Right cardiac atrium (tissue), 5 donors: ENCODE measurements at regions not wholly inside any gene's neighbourhood (a gene's known extent, or its start where the extent isn't known, plus 50 kb on each side); places are given as distances from the start of the nearest gene placed in this dataset.
"Not testable (repeated sequence)": the region's sequence is repeated elsewhere in the genome, so short reads cannot be mapped to it uniquely, and the experiment has no call there.

Experiments
- ATAC-seq, 2 donors: fragments of 200-7000 bp; cut with Tn5 transposase; one replicate each; pipeline versions ENCODE4 v1.8.0 to v1.9.1; 2020; ENCODE audit warnings: moderate library complexity in 2 of 2, mild to moderate bottlenecking in 1 of 2
- DNase-seq, 3 donors: peaks; one replicate each; pipeline ENCODE4 v3.0.0-alpha.2; 2020
- H3K27ac ChIP-seq: one replicate; pipeline ENCODE4 v1.5.1; 2013; ENCODE audit warnings: mild to moderate bottlenecking, low read length, control low read depth, moderate library complexity
- H3K27me3 ChIP-seq: one replicate; pipeline ENCODE4 v1.6.1; 2013; ENCODE audit not compliant: control insufficient read depth, insufficient read depth
- H3K4me1 ChIP-seq: one replicate; pipeline ENCODE4 v1.6.1; 2013; ENCODE audit warnings: low read length; ENCODE audit not compliant: control insufficient read depth, insufficient read depth
- H3K4me3 ChIP-seq: one replicate; pipeline ENCODE4 v1.5.1; 2013; ENCODE audit warnings: low read length, control low read depth
- H3K9me3 ChIP-seq: one replicate; pipeline ENCODE4 v1.6.1; 2013; ENCODE audit warnings: low read length; ENCODE audit not compliant: control insufficient read depth
- WGBS: extraction: QIAGEN DNeasy Blood & Tissue Kit; methylation state at CpG from one replicate; pipeline ENCODE4 v1.1.7; 2013; 5-methylcytosine and 5-hydroxymethylcytosine counted together
- intact Hi-C, 4 donors: fragments of 100-400 bp; cut with DNase I; formaldehyde crosslinking; loops; one replicate each; pipeline versions ENCODE4 v1.11.0 to v1.14.0; 2022 to 2023
- donor health status: healthy with polysubstance abuse.
- donor health status: DM: no; HTN: yes; CAD: no.
- donor health status: DM: no; HTN: no; CAD: no.
- donor health status: DM: no; HTN: yes; CAD: no; lungs with severe emphysema.
- donor health status: DM: yes; HTN: yes; CAD: no.

DNA sequence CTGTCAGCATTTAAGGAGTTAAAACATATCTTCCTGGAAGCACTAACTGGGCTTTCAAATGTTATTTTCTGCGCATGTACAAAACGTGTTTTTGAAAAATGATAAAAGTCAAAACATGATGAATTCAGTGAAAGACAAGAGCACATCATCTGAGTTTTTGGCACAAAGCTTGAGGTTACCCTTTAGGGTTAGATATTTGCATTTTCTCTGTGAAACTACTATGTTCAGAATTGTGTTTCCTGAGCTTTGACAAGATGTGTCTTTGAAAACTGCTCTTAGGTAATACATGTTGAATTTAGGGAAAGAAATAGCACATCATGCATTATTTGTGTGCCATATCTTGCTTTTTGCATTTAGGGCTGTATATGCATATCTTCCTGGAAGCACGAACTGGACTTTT is 79.0 kb downstream of the ASCL4 start:
- intact Hi-C loops = no loop called here
- H3K4me1 ChIP-seq = no peaks in the 10 kb centered on the region
- no peak overlapping the region for H3K27ac ChIP-seq
- no peaks in the 10 kb centered on the region for H3K9me3 ChIP-seq
- no peaks in the 10 kb centered on the region for H3K27me3 ChIP-seq
- no peak overlapping the region for H3K4me3 ChIP-seq
- no peak for ATAC-seq
- no peak for DNase-seq
- WGBS = 33% methylated on average over 3 of the region's 3 CpGs

DNA sequence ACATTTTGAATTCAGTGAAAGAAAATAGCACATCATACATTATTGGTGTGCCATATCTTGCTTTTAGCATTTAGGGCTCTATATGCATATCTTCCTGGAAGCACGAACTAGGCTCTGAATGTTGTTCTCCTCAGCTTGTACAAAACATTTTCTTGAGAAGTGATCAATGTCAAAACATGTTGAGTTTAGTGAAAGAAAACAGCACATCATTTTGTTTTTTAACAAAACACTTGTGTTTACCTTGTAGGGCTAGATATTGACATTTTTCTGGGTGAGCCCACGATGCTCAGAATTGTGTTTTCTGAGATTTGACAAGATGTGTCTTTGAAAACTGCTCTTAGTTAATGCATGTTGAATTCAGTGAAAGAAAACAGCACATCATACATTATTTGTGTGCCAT is 81.0 kb downstream of the ASCL4 start:
- 70% methylated on average over 2 of the region's 2 CpGs for WGBS
- Histone ChIP-seq H3K27me3 (no peaks in the 10 kb centered on the region), H3K4me1 (no peaks in the 10 kb centered on the region), H3K9me3 (no peaks in the 10 kb centered on the region), H3K4me3 (no peak overlapping the region), H3K27ac (no peak overlapping the region)
- intact Hi-C loops = no loop called here
- ATAC-seq (no peak), DNase-seq (no peak)

DNA sequence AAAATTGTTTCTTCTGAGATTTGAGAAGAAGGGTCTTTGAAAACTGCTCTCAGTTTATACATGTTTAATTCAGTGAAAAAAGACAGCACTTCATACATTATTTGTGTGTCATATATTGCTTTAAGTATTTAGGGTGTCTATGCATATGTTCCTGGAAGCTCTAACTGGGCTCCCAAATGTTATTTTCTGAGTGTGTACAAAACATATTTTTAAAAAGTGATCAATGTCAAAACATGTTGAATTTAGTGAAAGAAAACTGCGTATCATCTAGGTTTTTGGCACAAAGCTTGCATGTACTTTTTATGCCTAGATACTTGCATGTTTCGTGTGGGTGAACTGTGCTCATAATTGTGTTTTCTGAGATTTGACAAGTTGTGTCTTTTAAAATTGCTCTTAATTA is 81.6 kb downstream of the ASCL4 start:
- H3K27me3 ChIP-seq = no peaks in the 10 kb centered on the region
- intact Hi-C loops = no loop called here
- no peak overlapping the region for H3K27ac ChIP-seq
- no peak overlapping the region for H3K4me3 ChIP-seq
- ATAC-seq (no peak), DNase-seq (no peak)
- WGBS = 40% methylated on average over 2 of the region's 2 CpGs
- no peaks in the 10 kb centered on the region for H3K4me1 ChIP-seq
- H3K9me3 ChIP-seq = no peaks in the 10 kb centered on the region

DNA sequence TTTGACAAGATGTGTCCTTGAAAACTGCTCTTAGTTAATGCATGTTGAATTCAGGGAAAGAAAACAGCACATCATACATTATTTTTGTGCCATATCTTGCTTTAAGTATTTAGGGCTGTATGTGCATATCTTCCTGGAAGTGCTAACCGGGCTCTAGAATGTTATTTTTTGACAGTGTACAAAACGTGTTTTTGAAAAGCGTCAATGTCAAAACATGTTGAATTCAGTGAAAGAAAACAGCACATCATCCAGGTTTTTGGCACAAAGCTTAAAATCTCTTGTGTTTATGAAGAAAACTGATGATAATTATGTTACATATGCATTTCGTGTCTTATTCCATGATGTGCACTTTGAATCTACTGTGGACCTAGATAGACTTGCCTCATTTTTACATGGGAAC is 82.7 kb downstream of the ASCL4 start:
- no peaks in the 10 kb centered on the region for H3K27me3 ChIP-seq
- intact Hi-C loops = no loop called here

DNA sequence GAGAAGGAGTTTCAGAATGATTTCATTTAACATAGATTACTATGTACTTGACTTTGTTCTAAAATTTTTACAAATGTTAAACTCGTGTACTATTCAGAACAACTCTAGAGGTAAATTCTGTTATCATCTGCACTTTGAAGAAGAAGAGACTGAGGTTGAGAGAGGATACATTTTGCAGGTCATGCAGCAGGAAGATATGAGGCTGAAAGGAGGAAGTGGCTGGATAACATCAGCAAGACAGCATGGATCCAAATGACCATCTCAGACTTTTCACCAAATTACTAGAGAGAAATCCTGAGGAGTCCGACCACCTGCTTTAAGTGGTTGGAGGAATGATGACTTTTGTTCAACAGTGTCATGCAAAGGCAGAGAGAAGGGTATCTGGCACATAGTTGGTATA is 84.9 kb downstream of the ASCL4 start:
- no peaks in the 10 kb centered on the region for H3K27me3 ChIP-seq
- H3K9me3 ChIP-seq = no peaks in the 10 kb centered on the region
- WGBS = 44% methylated on average over 2 of the region's 2 CpGs
- DNase-seq (no peak), ATAC-seq (no peak)
- no peaks in the 10 kb centered on the region for H3K4me1 ChIP-seq
- intact Hi-C loops = no loop called here
- H3K4me3 ChIP-seq = no peak overlapping the region
- H3K27ac ChIP-seq = no peak overlapping the region

More for the DNA sequence above, 82.7 kb downstream of the ASCL4 start:
- H3K4me1 ChIP-seq = no peaks in the 10 kb centered on the region
- no peak for ATAC-seq
- no peaks in the 10 kb centered on the region for H3K9me3 ChIP-seq
- H3K27ac ChIP-seq = no peak overlapping the region
- H3K4me3 ChIP-seq = no peak overlapping the region
- DNase-seq = no peak
- 63% methylated on average over 4 of the region's 4 CpGs for WGBS

GRCh38 chr12:107864235-107864634 is 89.7 kb downstream of the ASCL4 start:
- 22% methylated on average over 33 of the region's 33 CpGs for WGBS
- DNase-seq = peak in 1 of 3 donors; percentile 63
- no peak overlapping the region for H3K27ac ChIP-seq

DNA sequence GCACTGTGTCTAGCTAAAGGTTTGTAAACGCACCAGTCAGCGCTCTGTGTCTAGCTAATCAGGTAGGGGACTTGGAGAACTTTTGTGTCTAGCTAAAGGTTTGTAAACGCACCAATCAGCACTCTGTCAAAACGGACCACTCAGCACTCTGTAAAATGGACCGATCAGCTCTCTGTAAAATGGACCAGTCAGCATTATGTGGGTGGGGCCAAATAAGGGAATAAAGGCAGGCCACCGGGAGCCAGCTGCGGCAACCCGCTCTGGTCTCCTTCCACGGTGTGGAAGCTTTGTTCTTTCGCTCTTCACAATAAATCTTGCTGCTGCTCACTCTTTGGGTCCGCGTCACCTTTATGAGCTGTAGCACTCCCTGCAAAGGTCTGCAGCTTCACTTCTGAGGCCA is 90.2 kb downstream of the ASCL4 start:
- H3K4me1 ChIP-seq, intact Hi-C loops, H3K27me3 ChIP-seq, H3K4me3 ChIP-seq, DNase-seq, H3K27ac ChIP-seq, H3K9me3 ChIP-seq, ATAC-seq: not testable (repeated sequence)
- WGBS = 79% methylated on average over 12 of the region's 12 CpGs

More at GRCh38 chr12:107864235-107864634, 89.7 kb downstream of the ASCL4 start:
- no peak overlapping the region for H3K4me3 ChIP-seq
- H3K9me3 ChIP-seq = no peaks in the 10 kb centered on the region
- intact Hi-C loops = no loop called here
- ATAC-seq = peak; percentile 72 to 74
- H3K4me1 ChIP-seq = no peaks in the 10 kb centered on the region
- H3K27me3 ChIP-seq = no peaks in the 10 kb centered on the region

DNA sequence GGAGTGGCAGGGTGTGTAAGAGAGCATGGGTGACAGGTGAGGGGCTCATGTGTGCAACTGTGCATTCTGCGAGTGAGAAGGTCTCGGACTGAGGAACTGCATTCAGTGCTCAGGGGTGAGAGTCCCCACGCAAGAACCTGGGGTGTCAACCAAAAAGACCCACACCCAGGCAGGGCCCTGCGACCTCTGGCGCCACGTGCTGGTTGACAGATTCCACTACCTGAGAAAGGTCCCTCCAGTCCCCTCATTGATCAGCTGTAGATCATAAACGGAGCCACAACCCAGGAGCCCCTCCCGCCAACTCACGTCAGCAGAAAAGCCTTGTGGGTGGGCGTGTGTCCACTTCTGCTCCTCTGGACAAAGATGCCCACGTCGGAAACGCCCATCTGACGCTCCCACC is 98.7 kb downstream of the ASCL4 start:
- WGBS = 52% methylated on average over 14 of the region's 14 CpGs
- intact Hi-C loops = no loop called here
- no peaks in the 10 kb centered on the region for H3K4me1 ChIP-seq
- no peak overlapping the region for H3K4me3 ChIP-seq
- ATAC-seq = no peak
- no peaks in the 10 kb centered on the region for H3K27me3 ChIP-seq
- H3K27ac ChIP-seq = no peak overlapping the region
- no peak for DNase-seq
- H3K9me3 ChIP-seq = no peaks in the 10 kb centered on the region

DNA sequence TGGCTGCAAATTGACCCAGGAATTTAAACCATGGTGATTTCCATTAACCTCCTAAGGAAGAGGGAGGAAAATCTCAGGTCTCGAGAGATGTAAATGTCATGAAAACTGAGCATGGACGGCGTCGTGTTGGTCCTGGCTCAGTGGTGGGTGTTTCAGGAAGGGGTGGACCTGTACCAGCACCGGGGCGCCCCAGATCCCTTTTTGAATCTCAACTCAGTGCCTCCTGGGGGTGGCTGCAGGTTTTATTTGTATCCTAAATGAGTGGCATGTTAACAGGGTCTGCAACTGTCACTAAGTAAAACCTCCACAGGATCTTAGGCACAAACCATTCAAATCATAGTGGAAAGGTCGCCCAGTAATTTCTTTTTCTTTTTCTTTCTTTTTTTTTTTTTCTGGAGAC is 101.3 kb downstream of the ASCL4 start:
- Histone ChIP-seq H3K27ac (no peak overlapping the region), H3K27me3 (peaks cover 3% of the 10 kb centered on the region), H3K4me1 (no peaks in the 10 kb centered on the region), H3K9me3 (no peaks in the 10 kb centered on the region), H3K4me3 (no peak overlapping the region)
- no peak for ATAC-seq
- no peak for DNase-seq
- intact Hi-C loops = no loop called here
- 60% methylated on average over 7 of the region's 7 CpGs for WGBS

- peak in 1 of 3 donors; percentile 59 for DNase-seq
- H3K27ac ChIP-seq = no peak overlapping the region
- no peak overlapping the region for H3K4me3 ChIP-seq
- no peaks in the 10 kb centered on the region for H3K4me1 ChIP-seq
- H3K27me3 ChIP-seq = peaks cover 3% of the 10 kb centered on the region
- 12% methylated on average over 7 of the region's 7 CpGs for WGBS
- no peaks in the 10 kb centered on the region for H3K9me3 ChIP-seq
- intact Hi-C loops = loop anchor here in 3 of 4 donors (5.0 kb wide), 2 partner anchors 123 to 208 kb away; partner anchors contain the start of gene PRDM4 (in 1 of the 3)
- peak in 1 of 2 donors; percentile 58 for ATAC-seq
These were observed 110.5 kb downstream of the ASCL4 start for GRCh38 chr12:107884769-107885694.

GRCh38 chr12:107888789-107889188 is 114.3 kb downstream of the ASCL4 start:
- Histone ChIP-seq H3K27ac (no peak overlapping the region), H3K4me1 (no peaks in the 10 kb centered on the region), H3K4me3 (no peak overlapping the region), H3K27me3 (no peaks in the 10 kb centered on the region), H3K9me3 (no peaks in the 10 kb centered on the region)
- intact Hi-C loops = loop anchor here in 2 of 4 donors (5.0 kb wide), 2 partner anchors 126 to 211 kb away; partner anchors contain the start of gene PRDM4 (in 1 of the 2)
- DNase-seq (no peak), ATAC-seq (no peak)
- WGBS = 87% methylated on average over 4 of the region's 4 CpGs
